Uterus (tissue), 2 donors: ENCODE measurements at regions not wholly inside any gene's neighbourhood (a gene's known extent, or its start where the extent isn't known, plus 50 kb on each side); places are given as distances from the start of the nearest gene placed in this dataset.

Experiments used
- CTCF ChIP-seq, 4 experiments: fragments of 200-600 bp in 2 of 4; fragments of 450-650 bp in 2 of 4; sonication (generic) in 2 of 4; IDR thresholded peaks; one replicate each; pipeline ENCODE4 v1.5.1; 2016 to 2019; ENCODE audit warnings: antibody characterized with exemption in 4 of 4, mild to moderate bottlenecking in 2 of 4, moderate library complexity in 1 of 4
- POLR2A ChIP-seq, 2 donors: fragments of 450-650 bp; IDR thresholded peaks; one replicate each; pipeline ENCODE4 v1.6.1; 2016; ENCODE audit warnings: antibody characterized with exemption in 2 of 2, mild to moderate bottlenecking in 1 of 2, moderate library complexity in 1 of 2

- TF ChIP-seq CTCF (IDR thresholded peaks at IDR 0.05) = no peak
- TF ChIP-seq POLR2A (IDR thresholded peaks at IDR 0.05) = no peak
Observed at GRCh38 chr13:63041640-63042414, 1626.2 kb upstream of the PCDH20 start.
